H9 (cell line): ENCODE measurements at regions not wholly inside any gene's neighbourhood (a gene's known extent, or its start where the extent isn't known, plus 50 kb on each side); places are given as distances from the start of the nearest gene placed in this dataset.

Experiments
- DNase-seq: peaks from one replicate; pipeline ENCODE4 v3.0.0-alpha.2; 2017
- H2AFZ ChIP-seq: one replicate; pipeline ENCODE4 v1.6.1; 2013; ENCODE audit warnings: mild to moderate bottlenecking, low read length, control low read depth, moderate library complexity
- H2AK5ac ChIP-seq: 2 replicates; pipeline ENCODE4 v1.6.1; 2013; ENCODE audit warnings: low read length, control low read depth, mixed read lengths; ENCODE audit not compliant: insufficient read length
- H2BK120ac ChIP-seq: one replicate; pipeline ENCODE4 v1.6.1; 2013; ENCODE audit warnings: low read depth, mild to moderate bottlenecking, low read length, control low read depth, inconsistent platforms; ENCODE audit not compliant: poor library complexity, severe bottlenecking
- H2BK12ac ChIP-seq: 2 replicates; pipeline ENCODE4 v1.6.1; 2013; ENCODE audit warnings: low read length, control low read depth, mixed read lengths, low read depth; ENCODE audit not compliant: insufficient read length
- H2BK15ac ChIP-seq: 2 replicates; pipeline ENCODE4 v1.6.1; 2013; ENCODE audit warnings: low read depth, low read length, control low read depth
- H2BK20ac ChIP-seq: one replicate; pipeline ENCODE4 v1.6.1; 2013; ENCODE audit warnings: low read depth, mild to moderate bottlenecking, low read length, control low read depth, inconsistent platforms; ENCODE audit not compliant: poor library complexity, severe bottlenecking
- H2BK5ac ChIP-seq: 2 replicates; pipeline ENCODE4 v1.6.1; 2013; ENCODE audit warnings: low read length, control low read depth, mixed read lengths; ENCODE audit not compliant: insufficient read length
- H3K14ac ChIP-seq: 2 replicates; pipeline ENCODE4 v1.6.1; 2013; ENCODE audit warnings: low read length, control low read depth; ENCODE audit not compliant: insufficient read depth
- H3K18ac ChIP-seq: 2 replicates; pipeline ENCODE4 v1.6.1; 2013; ENCODE audit warnings: low read depth, mild to moderate bottlenecking, mixed read lengths, low read length, control low read depth; ENCODE audit not compliant: insufficient read length
- H3K23ac ChIP-seq: 2 replicates; pipeline ENCODE4 v1.6.1; 2013; ENCODE audit warnings: low read length, control low read depth, mixed read lengths, low read depth; ENCODE audit not compliant: insufficient read length
- H3K23me2 ChIP-seq: 2 replicates; pipeline ENCODE4 v1.6.1; 2013; ENCODE audit warnings: low read depth, mild to moderate bottlenecking, mixed read lengths, low read length, control low read depth; ENCODE audit not compliant: insufficient read length, poor library complexity, severe bottlenecking
- H3K27ac ChIP-seq: 2 replicates; pipeline ENCODE4 v1.5.1; 2013; ENCODE audit warnings: low read length, control low read depth, mixed read lengths, low read depth; ENCODE audit not compliant: insufficient read length
- H3K27me3 ChIP-seq: 2 replicates; pipeline ENCODE4 v1.6.1; 2013; ENCODE audit warnings: low read length, control low read depth, inconsistent platforms; ENCODE audit not compliant: insufficient read depth
- H3K4ac ChIP-seq: 2 replicates; pipeline ENCODE4 v1.6.1; 2013; ENCODE audit warnings: low read depth, mild to moderate bottlenecking, control low read depth, inconsistent platforms, low read length, moderate library complexity
- H3K4me1 ChIP-seq: 2 replicates; pipeline ENCODE4 v1.6.1; 2013; ENCODE audit warnings: low read length, control low read depth, inconsistent platforms; ENCODE audit not compliant: insufficient read depth
- H3K4me2 ChIP-seq: 2 replicates; pipeline ENCODE4 v1.6.1; 2013; ENCODE audit warnings: low read length, control low read depth, mixed read lengths; ENCODE audit not compliant: insufficient read length, insufficient read depth
- H3K56ac ChIP-seq: 2 replicates; pipeline ENCODE4 v1.6.1; 2013; ENCODE audit warnings: low read depth, mild to moderate bottlenecking, mixed read lengths, low read length, control low read depth; ENCODE audit not compliant: insufficient read length
- H3K79me1 ChIP-seq: 2 replicates; pipeline ENCODE4 v1.6.1; 2013; ENCODE audit warnings: low read depth, mild to moderate bottlenecking, moderate library complexity, low read length, control low read depth, inconsistent platforms; ENCODE audit not compliant: insufficient read depth, poor library complexity, severe bottlenecking
- H3K79me2 ChIP-seq: 2 replicates; pipeline ENCODE4 v1.6.1; 2013; ENCODE audit warnings: low read length, control low read depth, inconsistent platforms; ENCODE audit not compliant: insufficient read depth
- H3K9ac ChIP-seq: 2 replicates; pipeline ENCODE4 v1.6.1; 2013; ENCODE audit warnings: low read length, control low read depth, mixed read lengths; ENCODE audit not compliant: insufficient read length; ENCODE audit errors: extremely low read depth
- H3K9me3 ChIP-seq: one replicate; pipeline ENCODE4 v1.6.1; 2013; ENCODE audit warnings: low read depth, low read length, inconsistent platforms; ENCODE audit not compliant: control insufficient read depth
- H3T11ph ChIP-seq: one replicate; pipeline ENCODE4 v1.6.1; 2013; ENCODE audit warnings: mild to moderate bottlenecking, low read length, control low read depth, inconsistent platforms
- H4K20me1 ChIP-seq: one replicate; pipeline ENCODE4 v1.6.1; 2013; ENCODE audit not compliant: control insufficient read depth, insufficient read length, insufficient read depth
- H4K5ac ChIP-seq: 2 replicates; pipeline ENCODE4 v1.6.1; 2013; ENCODE audit warnings: low read depth, mild to moderate bottlenecking, mixed read lengths, low read length, control low read depth; ENCODE audit not compliant: insufficient read length
- H4K8ac ChIP-seq: replicated peaks from 2 replicates; pipeline ENCODE4 v1.6.1; 2013; ENCODE audit warnings: low read length, control low read depth, mixed read lengths, low read depth; ENCODE audit not compliant: insufficient read length
- H4K91ac ChIP-seq: 2 replicates; pipeline ENCODE4 v1.6.1; 2013; ENCODE audit warnings: low read depth, mild to moderate bottlenecking, moderate library complexity, mixed read lengths, low read length, control low read depth; ENCODE audit not compliant: insufficient read length
- H3K27ac Mint-ChIP-seq, 3 experiments: 2 replicates in 2 of 3; 3 replicates in 1 of 3; pipeline ENCODE4 v1.8.0; 2020 to 2021; ENCODE audit warnings: mixed read lengths in 3 of 3, mild to moderate bottlenecking in 1 of 3, moderate library complexity in 1 of 3
- H3K27me3 Mint-ChIP-seq: 2 replicates; pipeline ENCODE4 v1.8.0; 2021; ENCODE audit warnings: low read depth, mild to moderate bottlenecking, moderate library complexity, mixed read lengths
- H3K36me3 Mint-ChIP-seq, 3 experiments: 2 replicates in 2 of 3; 3 replicates in 1 of 3; pipeline ENCODE4 v1.8.0; 2020 to 2021; ENCODE audit warnings: low read depth in 3 of 3, mixed read lengths in 3 of 3; ENCODE audit not compliant: insufficient read depth in 1 of 3
- H3K4me1 Mint-ChIP-seq, 2 experiments: 2 replicates each; pipeline ENCODE4 v1.8.0; 2020; ENCODE audit warnings: mixed read lengths in 2 of 2
- H3K4me3 Mint-ChIP-seq, 2 experiments: 2 replicates in 1 of 2; 3 replicates in 1 of 2; pipeline ENCODE4 v1.8.0; 2020 to 2021; ENCODE audit warnings: mild to moderate bottlenecking in 2 of 2, mixed read lengths in 2 of 2, moderate library complexity in 1 of 2
- H3K9me3 Mint-ChIP-seq, 2 experiments: 2 replicates in 1 of 2; 3 replicates in 1 of 2; pipeline ENCODE4 v1.8.0; 2020; ENCODE audit warnings: mild to moderate bottlenecking in 2 of 2, mixed read lengths in 2 of 2, moderate library complexity in 1 of 2
- CTCF ChIP-seq: fragments of 200-600 bp; sonication (generic); conservative IDR thresholded peaks from 3 replicates; pipeline ENCODE4 v1.8.0; 2021; ENCODE audit warnings: antibody characterized with exemption, mild to moderate bottlenecking

- Histone ChIP-seq H3K23me2 (no peaks in the 10 kb centered on the region), H4K8ac (no peak overlapping the region), H3K27ac (no peak overlapping the region), H2AFZ (no peak overlapping the region), H3K9ac (no peak overlapping the region), H3K4ac (no peak overlapping the region), H4K5ac (no peak overlapping the region), H3K14ac (no peak overlapping the region), H2BK15ac (no peak overlapping the region), H3K27me3 (no peaks in the 10 kb centered on the region), H2BK5ac (no peak overlapping the region), H3K79me1 (no peaks in the 10 kb centered on the region), H3K18ac (no peak overlapping the region), H3K4me1 (no peaks in the 10 kb centered on the region), H2BK20ac (no peak overlapping the region), H3K23ac (no peak overlapping the region), H2BK120ac (no peak overlapping the region), H3K56ac (no peak overlapping the region), H2BK12ac (no peak overlapping the region), H4K91ac (no peak overlapping the region), H3K79me2 (no peaks in the 10 kb centered on the region), H3K9me3 (no peaks in the 10 kb centered on the region), H4K20me1 (no peaks in the 10 kb centered on the region), H3T11ph (no peak overlapping the region), H2AK5ac (no peak overlapping the region), H3K4me2 (no peak overlapping the region)
- peaks cover 4 to 7% of the 10 kb centered on the region in 2 experiments; a peak in 2 of 4 replicates for H3K4me1 Mint-ChIP-seq
- peak overlapping the region in 1 of 3 experiments; percentile 32; a peak in 3 of 7 replicates for H3K27ac Mint-ChIP-seq
- DNase-seq = no peak
- H3K27me3 Mint-ChIP-seq = no peaks in the 10 kb centered on the region
- H3K9me3 Mint-ChIP-seq = peaks cover 0 to 6% of the 10 kb centered on the region in 2 experiments; a peak in 3 of 5 replicates
- peaks cover 0 to 5% (median 2%) of the 10 kb centered on the region in 3 experiments; a peak in 4 of 7 replicates for H3K36me3 Mint-ChIP-seq
- TF ChIP-seq CTCF = no peak
- no peak overlapping the region for H3K4me3 Mint-ChIP-seq
These were observed 613.9 kb upstream of the NEGR1 start for GRCh38 chr1:72896256-72896655.
